Liver (tissue), 8 donors: ENCODE measurements at regions not wholly inside any gene's neighbourhood (a gene's known extent, or its start where the extent isn't known, plus 50 kb on each side); places are given as distances from the start of the nearest gene placed in this dataset.

Experiments used
- DNase-seq: peaks from one replicate; pipeline ENCODE4 v3.0.0-alpha.2; 2017; ENCODE audit warnings: low spot score
- H3K27ac ChIP-seq, 2 donors: one replicate each; pipeline ENCODE4 v1.7.0; 2013; ENCODE audit warnings: inconsistent platforms in 2 of 2, low read length in 2 of 2, control low read depth in 1 of 2, low read depth in 1 of 2, mild to moderate bottlenecking in 1 of 2
- H3K27me3 ChIP-seq, 4 donors: one replicate each; pipeline versions ENCODE4 v1.6.1 to v1.7.0; 2013; ENCODE audit warnings: low read length in 3 of 4, inconsistent platforms in 1 of 4, mild to moderate bottlenecking in 1 of 4, moderate library complexity in 1 of 4; ENCODE audit not compliant: control insufficient read depth in 4 of 4, insufficient read depth in 4 of 4
- H3K36me3 ChIP-seq, 4 donors: one replicate each; pipeline versions ENCODE4 v1.6.1 to v1.7.0; 2013; ENCODE audit warnings: low read length in 3 of 4, mild to moderate bottlenecking in 3 of 4, low read depth in 1 of 4, moderate library complexity in 1 of 4; ENCODE audit not compliant: control insufficient read depth in 4 of 4, insufficient read depth in 3 of 4
- H3K4me1 ChIP-seq, 4 donors: one replicate each; pipeline versions ENCODE4 v1.6.1 to v1.7.0; 2013; ENCODE audit warnings: low read length in 3 of 4, mild to moderate bottlenecking in 3 of 4, moderate library complexity in 1 of 4; ENCODE audit not compliant: control insufficient read depth in 4 of 4, insufficient read depth in 4 of 4
- H3K4me3 ChIP-seq, 3 donors: one replicate each; pipeline versions ENCODE4 v1.6.1 to v1.7.0; 2013; ENCODE audit warnings: low read length in 3 of 3, control low read depth in 1 of 3, low read depth in 1 of 3, mild to moderate bottlenecking in 1 of 3
- H3K9ac ChIP-seq, 2 donors: one replicate each; pipeline ENCODE4 v1.7.0; 2013; ENCODE audit warnings: low read length in 2 of 2, mild to moderate bottlenecking in 2 of 2, moderate library complexity in 2 of 2, control low read depth in 1 of 2, low read depth in 1 of 2
- H3K9me3 ChIP-seq, 4 donors: one replicate each; pipeline versions ENCODE4 v1.6.1 to v1.7.0; 2013; ENCODE audit warnings: low read length in 3 of 4; ENCODE audit not compliant: control insufficient read depth in 4 of 4
- ATF3 ChIP-seq: IDR thresholded peaks from 2 replicates; pipeline ENCODE4 v1.6.1; 2016; ENCODE audit warnings: antibody characterized with exemption
- CTCF ChIP-seq: fragments of 150-350 bp; IDR thresholded peaks from 2 replicates; pipeline ENCODE4 v1.5.1; 2017; ENCODE audit warnings: improper control_type of control experiment, low read depth, low read length; ENCODE audit not compliant: missing input control
- EGR1 ChIP-seq, 2 donors: IDR thresholded peaks; 2 replicates each; pipeline ENCODE4 v1.6.1; 2016 to 2018; ENCODE audit warnings: antibody characterized with exemption in 2 of 2, low read depth in 2 of 2
- FOXA1 ChIP-seq: IDR thresholded peaks from 2 replicates; pipeline ENCODE4 v1.6.1; 2016; ENCODE audit warnings: antibody characterized with exemption
- FOXA2 ChIP-seq: IDR thresholded peaks from 2 replicates; pipeline ENCODE4 v1.6.1; 2016; ENCODE audit warnings: antibody characterized with exemption
- GABPA ChIP-seq, 2 donors: IDR thresholded peaks in 1 of 2; conservative IDR thresholded peaks in 1 of 2; 2 replicates each; pipeline ENCODE4 v1.6.1; 2016; ENCODE audit warnings: antibody characterized with exemption in 2 of 2, mild to moderate bottlenecking in 1 of 2, moderate library complexity in 1 of 2
- HNF4A ChIP-seq, 2 donors: conservative IDR thresholded peaks; 2 replicates each; pipeline ENCODE4 v1.6.1; 2016; ENCODE audit warnings: antibody characterized with exemption in 2 of 2, mild to moderate bottlenecking in 2 of 2
- HNF4G ChIP-seq: IDR thresholded peaks from 2 replicates; pipeline ENCODE4 v1.6.1; 2016; ENCODE audit warnings: antibody characterized with exemption
- JUND ChIP-seq, 2 donors: IDR thresholded peaks; 2 replicates each; pipeline ENCODE4 v1.6.1; 2016; ENCODE audit warnings: antibody characterized with exemption in 2 of 2
- MAX ChIP-seq: IDR thresholded peaks from 2 replicates; pipeline ENCODE4 v1.6.1; 2016; ENCODE audit warnings: antibody characterized with exemption
- NR2F2 ChIP-seq: IDR thresholded peaks from 2 replicates; pipeline ENCODE4 v1.6.1; 2016; ENCODE audit warnings: antibody characterized with exemption
- RAD21 ChIP-seq, 2 donors: IDR thresholded peaks; 2 replicates each; pipeline ENCODE4 v1.6.1; 2016; ENCODE audit warnings: antibody characterized with exemption in 2 of 2, mild to moderate bottlenecking in 2 of 2
- REST ChIP-seq: IDR thresholded peaks from 2 replicates; pipeline ENCODE4 v1.6.1; 2016; ENCODE audit warnings: antibody characterized with exemption, mild to moderate bottlenecking
- RXRA ChIP-seq, 2 donors: IDR thresholded peaks; 2 replicates each; pipeline ENCODE4 v1.6.1; 2017 to 2018; ENCODE audit warnings: antibody characterized with exemption in 2 of 2, mild to moderate bottlenecking in 1 of 2
- SP1 ChIP-seq: IDR thresholded peaks from 2 replicates; pipeline ENCODE4 v1.6.1; 2018; ENCODE audit warnings: antibody characterized with exemption, mild to moderate bottlenecking
- TAF1 ChIP-seq: conservative IDR thresholded peaks from 2 replicates; pipeline ENCODE4 v1.6.1; 2016; ENCODE audit warnings: antibody characterized with exemption, mild to moderate bottlenecking
- YY1 ChIP-seq: IDR thresholded peaks from 2 replicates; pipeline ENCODE4 v1.6.1; 2016; ENCODE audit warnings: antibody characterized with exemption, mild to moderate bottlenecking
- ZBTB33 ChIP-seq: IDR thresholded peaks from 2 replicates; pipeline ENCODE4 v1.6.1; 2016; ENCODE audit warnings: antibody characterized with exemption
- WGBS: extraction: QIAGEN DNeasy Blood & Tissue Kit; methylation state at CpG from one replicate; pipeline ENCODE4 v1.1.7; 2013; 5-methylcytosine and 5-hydroxymethylcytosine counted together
- donor health status: healthy.
- donor health status: healthy.
- donor health status: healthy.
- donor health status: healthy.
- donor health status: healthy.

GRCh38 chr4:188960411-188961093 lies 821.3 kb downstream of the TRIML1 start:
- Histone ChIP-seq H3K9ac (no peak overlapping the region), H3K27me3 (peaks cover 0 to 4% (median under 1%) of the 10 kb centered on the region in 4 donors), H3K27ac (no peak overlapping the region), H3K9me3 (no peaks in the 10 kb centered on the region), H3K4me1 (no peaks in the 10 kb centered on the region), H3K4me3 (no peak overlapping the region), H3K36me3 (no peaks in the 10 kb centered on the region)
- no peak for DNase-seq
- no peak for TF ChIP-seq EGR1 (IDR thresholded peaks at IDR 0.05; ENCODE audit: low read depth in 2 of 2)
- peak; percentile 55 for TF ChIP-seq NR2F2
- 55% methylated on average over 4 of the region's 4 CpGs for whole genome bisulfite sequencing

GRCh38 chr4:188971125-188971524 lies 831.9 kb downstream of the TRIML1 start:
- no peak for TF ChIP-seq FOXA1
- TF ChIP-seq CTCF: peak; percentile 31
- peak; percentile 56 to 61 for TF ChIP-seq RAD21 (IDR thresholded peaks at IDR 0.05)
- H3K9me3 ChIP-seq: no peaks in the 10 kb centered on the region
- H3K9ac ChIP-seq: no peak overlapping the region
- no peak overlapping the region for H3K27ac ChIP-seq
- DNase-seq: no peak
- no peaks in the 10 kb centered on the region for H3K27me3 ChIP-seq
- H3K4me3 ChIP-seq: no peak overlapping the region
- no peaks in the 10 kb centered on the region for H3K4me1 ChIP-seq
- WGBS: 30% methylated on average over 3 of the region's 3 CpGs
- no peaks in the 10 kb centered on the region for H3K36me3 ChIP-seq

GRCh38 chr4:188975271-188975670 lies 836.0 kb downstream of the TRIML1 start:
- Histone ChIP-seq H3K9ac (no peak overlapping the region), H3K27me3 (no peaks in the 10 kb centered on the region), H3K4me3 (no peak overlapping the region), H3K27ac (no peak overlapping the region), H3K36me3 (no peaks in the 10 kb centered on the region), H3K4me1 (no peaks in the 10 kb centered on the region), H3K9me3 (no peaks in the 10 kb centered on the region)
- no peak for TF ChIP-seq REST
- TF ChIP-seq GABPA (IDR thresholded peaks at IDR 0.05 in 1 of 2, conservative IDR thresholded peaks at IDR 0.05 in 1 of 2): no peak
- TF ChIP-seq MAX: no peak
- no peak for TF ChIP-seq ATF3
- TF ChIP-seq HNF4A (conservative IDR thresholded peaks at IDR 0.05): no peak
- TF ChIP-seq EGR1 (IDR thresholded peaks at IDR 0.05; ENCODE audit: low read depth in 2 of 2): no peak
- no peak for TF ChIP-seq NR2F2
- no peak for TF ChIP-seq HNF4G
- TF ChIP-seq RXRA (IDR thresholded peaks at IDR 0.05): no peak
- TF ChIP-seq YY1: no peak
- no peak for TF ChIP-seq FOXA1
- no peak for TF ChIP-seq TAF1
- no peak for TF ChIP-seq FOXA2
- TF ChIP-seq SP1: no peak
- TF ChIP-seq RAD21 (IDR thresholded peaks at IDR 0.05): no peak
- TF ChIP-seq JUND (IDR thresholded peaks at IDR 0.05): no peak
- no peak for TF ChIP-seq ZBTB33
- TF ChIP-seq CTCF: no peak
- no peak for DNase-seq
- 92% methylated on average over 10 of the region's 10 CpGs for WGBS
